ENCODE measurements at regions not wholly inside any gene's neighbourhood (a gene's known extent, or its start where the extent isn't known, plus 50 kb on each side); places are given as distances from the start of the nearest gene placed in this dataset.

DNA sequence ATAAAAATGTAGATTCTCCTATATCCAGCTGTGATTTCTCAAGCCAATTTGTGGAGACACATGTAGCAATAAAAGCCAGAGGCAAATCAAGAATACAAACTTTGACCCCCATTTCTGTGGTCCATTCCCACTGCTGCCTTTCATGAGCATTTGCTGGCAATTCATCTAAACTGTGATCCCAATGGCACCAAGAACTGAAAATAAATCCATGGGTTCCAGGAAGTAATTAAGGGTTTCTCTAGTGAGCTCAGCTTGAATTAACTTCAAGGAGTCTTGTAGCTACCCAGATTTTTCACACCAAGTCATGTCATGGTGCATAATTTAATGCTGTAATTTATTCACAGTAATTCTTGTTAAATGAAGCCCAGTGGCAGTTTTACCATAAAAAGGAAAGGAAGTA lies 145.0 kb upstream of the SMC2 start:
- DNase-seq, result no peak

- DNase-seq, result no peak
Observed at GRCh38 chr9:103977163-103977562, 116.9 kb upstream of the SMC2 start.

- no peak for DNase-seq
Observed at GRCh38 chr9:103978396-103978795, 115.7 kb upstream of the SMC2 start.

GRCh38 chr9:103981912-103982311 lies 112.2 kb upstream of the SMC2 start:
- no peak for DNase-seq

DNA sequence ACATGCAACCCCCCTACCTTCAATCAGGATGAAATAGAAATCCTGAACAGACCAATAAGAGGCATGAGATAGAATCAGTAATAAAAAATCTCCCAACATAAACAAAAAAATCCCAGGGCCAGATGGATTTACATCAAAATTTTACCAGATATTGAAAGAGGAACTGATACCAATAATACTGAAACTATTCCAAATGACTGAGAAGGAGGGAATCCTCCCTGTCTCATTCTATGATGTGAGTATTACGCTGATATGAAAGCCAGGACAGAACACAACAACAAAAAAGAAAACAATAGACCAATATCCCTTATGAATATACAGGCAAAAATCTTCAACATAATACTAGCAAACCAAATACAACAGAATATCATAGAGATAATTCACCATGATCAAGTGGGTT lies 109.0 kb upstream of the SMC2 start:
- DNase-seq, result no peak

DNA sequence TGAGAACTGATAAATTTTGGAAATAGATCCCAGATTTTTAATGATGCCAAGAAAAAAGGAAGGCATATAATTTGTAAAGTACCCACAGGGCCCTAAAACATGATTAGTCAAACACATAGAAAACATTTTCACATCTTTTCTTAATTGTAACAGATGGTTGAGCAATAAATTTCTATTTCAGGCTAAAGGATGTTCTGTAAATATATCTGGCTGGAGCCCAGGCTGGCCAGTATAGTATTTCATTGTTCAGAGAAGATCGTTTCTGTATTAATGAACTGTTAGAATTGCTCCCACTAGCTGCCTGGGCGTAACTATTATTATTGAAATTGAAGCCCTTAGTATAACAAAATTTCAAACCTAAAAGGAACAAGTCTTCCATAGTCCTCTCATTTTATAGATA lies 105.3 kb upstream of the SMC2 start:
- DNase-seq, result no peak

DNA sequence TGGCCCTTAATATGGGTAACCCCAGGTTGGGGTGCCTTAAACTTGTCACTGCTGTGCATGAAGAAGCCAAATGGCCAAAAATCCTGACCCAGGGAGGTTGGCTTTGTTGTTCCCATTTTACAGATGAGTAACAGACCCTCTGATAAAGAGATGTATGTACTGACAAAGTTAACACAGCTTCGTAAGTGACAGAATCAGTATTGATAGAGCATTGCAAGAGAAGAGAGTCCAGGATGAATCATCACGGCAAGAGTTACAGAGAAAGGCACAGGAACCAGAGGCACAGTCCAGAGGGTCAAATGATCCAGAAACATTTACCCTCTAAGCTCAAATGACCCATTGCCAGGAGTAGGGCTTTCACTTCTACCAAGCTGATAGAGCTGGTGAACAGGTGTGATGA lies 103.8 kb upstream of the SMC2 start:
- no peak for DNase-seq

DNA sequence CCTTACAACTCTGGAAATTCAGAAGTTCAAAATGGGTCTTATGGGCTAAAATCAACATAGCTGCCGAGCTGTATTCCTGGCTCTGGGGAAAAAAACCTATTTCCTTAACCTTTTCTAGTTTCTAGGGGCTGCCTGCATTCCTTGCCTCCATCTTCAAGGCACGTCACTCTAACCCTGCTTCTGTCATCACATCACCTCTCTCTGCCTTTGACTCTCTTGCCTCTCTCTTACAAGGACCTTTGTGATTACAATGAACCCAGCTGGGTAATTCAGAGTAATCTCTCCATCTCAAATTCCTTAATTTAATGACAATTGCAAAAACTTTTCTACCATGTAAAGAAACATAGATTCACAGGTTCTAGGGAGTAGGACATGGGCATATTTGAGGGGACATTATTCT lies 103.1 kb upstream of the SMC2 start:
- DNase-seq, result no peak

- DNase-seq, result no peak
Observed at GRCh38 chr9:103991698-103992097, 102.4 kb upstream of the SMC2 start.

- peak; percentile 31 to 36 for DNase-seq
Observed at GRCh38 chr9:103992938-103993579, 101.0 kb upstream of the SMC2 start.

DNA sequence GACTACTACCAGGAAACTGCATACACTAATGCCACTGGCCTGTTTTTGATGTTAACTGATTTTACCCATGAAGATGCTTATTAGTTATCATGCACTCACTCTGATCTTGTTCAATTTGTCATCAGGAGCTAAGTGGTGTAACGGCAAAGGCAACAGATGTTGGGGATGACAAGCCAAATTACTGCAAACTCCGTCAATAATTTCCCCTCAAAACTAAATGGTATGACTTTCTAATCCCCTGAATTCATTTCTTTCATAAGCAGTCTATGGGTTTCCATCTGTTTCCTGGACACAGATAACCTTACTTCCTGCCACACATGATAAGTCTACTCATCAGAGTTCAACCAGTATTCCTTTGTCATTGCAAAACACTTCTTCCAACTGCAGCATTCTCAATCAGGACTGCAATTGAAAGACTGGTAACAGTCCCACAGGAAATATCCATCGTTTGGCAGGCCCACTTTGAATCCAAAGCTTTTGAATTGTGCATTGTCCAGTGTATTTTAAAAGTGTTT lies 96.2 kb upstream of the SMC2 start:
- no peak for DNase-seq

DNA sequence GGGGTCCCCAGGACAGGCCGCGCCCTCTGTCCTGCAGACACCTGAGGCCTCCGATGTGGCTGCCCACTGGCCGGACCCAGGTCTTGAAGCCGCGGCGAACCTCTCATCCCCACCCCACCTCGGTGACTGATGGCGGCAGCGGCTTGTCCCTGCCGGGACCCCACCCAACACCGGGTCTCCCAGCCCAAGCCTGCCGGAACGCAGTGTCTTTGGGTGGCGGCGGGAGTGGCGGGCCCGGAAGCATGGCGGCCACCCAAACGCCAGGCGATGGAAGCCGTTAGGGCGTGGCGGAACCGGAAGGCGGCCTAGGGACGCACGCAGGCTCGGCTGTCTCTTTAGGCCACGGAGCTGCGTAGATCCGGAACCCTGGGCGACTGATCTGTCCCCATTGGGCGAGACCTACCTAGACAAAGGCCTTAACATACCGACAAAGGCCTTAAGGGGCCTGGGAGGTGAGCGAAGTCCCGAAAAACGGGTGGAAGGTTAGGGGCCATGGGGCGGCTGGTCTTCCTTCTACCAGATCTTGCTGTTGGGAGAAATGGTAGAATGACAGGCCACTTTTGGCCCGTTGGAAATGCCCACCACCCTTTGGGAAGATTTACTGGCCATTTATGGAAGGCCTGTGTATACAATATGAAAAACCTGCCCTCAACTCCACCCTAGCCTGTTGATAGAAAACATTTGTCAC lies 94.6 kb upstream of the SMC2 start:
- DNase-seq, result no peak

DNA sequence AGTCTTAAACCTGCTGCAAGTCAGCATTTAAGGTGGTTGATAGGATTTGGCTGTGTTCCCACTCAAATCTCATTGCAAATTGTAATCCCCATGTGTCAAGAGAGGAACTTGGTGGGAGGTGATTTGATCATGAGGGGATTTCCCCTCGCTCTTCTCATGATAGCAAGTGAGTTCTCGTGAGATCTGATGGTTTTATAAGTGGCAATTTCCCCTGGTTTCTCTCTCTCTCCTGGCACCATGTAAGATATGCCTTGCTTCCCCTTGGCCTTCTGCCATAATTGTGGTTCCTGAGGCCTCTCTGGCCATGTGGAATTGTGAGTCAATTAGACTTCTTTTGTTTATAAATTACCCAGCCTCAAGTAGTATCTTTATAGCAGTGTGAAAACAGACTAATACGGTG lies 84.3 kb upstream of the SMC2 start:
- no peak for DNase-seq

- peak in 1 of 2 experiments; percentile 6 for DNase-seq
Observed at GRCh38 chr9:104022083-104022482, 72.0 kb upstream of the SMC2 start.

- no peak for DNase-seq
Observed at GRCh38 chr9:104025104-104025503, 69.0 kb upstream of the SMC2 start.

GRCh38 chr9:104025945-104026344 lies 68.2 kb upstream of the SMC2 start:
- no peak for DNase-seq

DNA sequence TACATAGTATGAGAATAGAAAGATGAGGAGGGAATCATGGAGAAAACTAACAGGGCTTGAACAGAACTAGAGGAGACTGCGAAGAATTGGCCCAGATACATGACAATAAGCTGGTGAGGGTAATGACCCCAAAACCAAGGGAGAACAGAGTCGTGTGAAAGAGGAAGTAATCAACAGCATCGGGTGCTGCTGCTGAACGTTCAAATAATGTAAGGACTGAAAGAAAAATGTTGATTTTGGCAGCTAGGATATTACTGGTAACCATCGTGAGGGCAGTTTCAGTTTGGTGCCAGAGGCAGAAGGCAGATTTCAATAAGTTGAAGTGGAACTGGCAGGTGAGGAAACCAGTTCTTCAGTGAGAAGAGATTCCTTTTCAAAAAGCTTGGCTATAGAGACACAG lies 66.8 kb upstream of the SMC2 start:
- no peak for DNase-seq

DNA sequence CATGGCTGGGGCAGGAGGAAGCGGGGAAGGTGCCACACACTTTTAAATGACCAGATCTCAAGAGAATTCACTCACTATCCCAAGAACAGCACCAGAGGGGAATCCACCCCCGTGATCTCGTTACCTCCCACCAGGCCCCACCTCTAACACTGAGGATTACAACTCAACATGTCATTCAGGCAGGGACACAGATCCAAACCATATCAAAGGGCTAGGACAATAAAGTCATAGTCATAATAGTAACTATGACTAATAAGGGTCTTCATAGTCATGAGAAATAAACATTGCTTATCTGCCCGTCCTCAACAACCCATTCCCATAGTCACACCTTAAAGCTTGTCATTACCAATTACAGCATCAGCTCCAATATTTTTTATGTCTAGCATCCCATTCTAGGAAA lies 65.3 kb upstream of the SMC2 start:
- no peak for DNase-seq
